ENCODE measurements at regions not wholly inside any gene's neighbourhood (a gene's known extent, or its start where the extent isn't known, plus 50 kb on each side); places are given as distances from the start of the nearest gene placed in this dataset.

- no peak for TF ChIP-seq CTCF (IDR thresholded peaks at IDR 0.05; ENCODE audit: control extremely low read depth, extremely low read depth)
These were observed 116.8 kb downstream of the TRIM36 start for GRCh38 chr5:115052948-115053347.

GRCh38 chr5:115050866-115051265 is 118.8 kb downstream of the TRIM36 start:
- no peaks in the 10 kb centered on the region for H3K4me1 ChIP-seq (ENCODE audit: control insufficient read depth in 5 of 5, insufficient read depth in 5 of 5, low read length in 5 of 5)
- no peaks in the 10 kb centered on the region for H3K27me3 ChIP-seq (ENCODE audit: control insufficient read depth in 3 of 3, insufficient read depth in 3 of 3, low read length in 2 of 3)
- H3K9me3 ChIP-seq (ENCODE audit: control insufficient read depth in 4 of 4, insufficient read depth in 3 of 4, low read length in 3 of 4): no peaks in the 10 kb centered on the region
- WGBS, 2 donors: 51 to 52% methylated on average over 3 of the region's 3 CpGs
- no peak overlapping the region for H3K27ac ChIP-seq (ENCODE audit: low read depth in 1 of 2, low read length in 1 of 2)
- no peak overlapping the region for H3K9ac ChIP-seq (ENCODE audit: insufficient read depth in 1 of 2, low read length in 2 of 2)
- H3K36me3 ChIP-seq (ENCODE audit: control insufficient read depth in 4 of 4, insufficient read depth in 4 of 4, low read length in 4 of 4): no peaks in the 10 kb centered on the region
- no peak for ATAC-seq (ENCODE audit: insufficient read depth, low FRiP score)
- no peak for DNase-seq
- no peak for TF ChIP-seq CTCF (IDR thresholded peaks at IDR 0.05; ENCODE audit: control extremely low read depth, extremely low read depth)
- H3K4me3 ChIP-seq: no peak overlapping the region

More at GRCh38 chr5:115052948-115053347, 116.8 kb downstream of the TRIM36 start:
- Histone ChIP-seq H3K9me3 (ENCODE audit: control insufficient read depth in 4 of 4, insufficient read depth in 3 of 4, low read length in 3 of 4) (no peaks in the 10 kb centered on the region), H3K4me3 (no peak overlapping the region), H3K27ac (ENCODE audit: low read depth in 1 of 2, low read length in 1 of 2) (no peak overlapping the region), H3K36me3 (ENCODE audit: control insufficient read depth in 4 of 4, insufficient read depth in 4 of 4, low read length in 4 of 4) (no peaks in the 10 kb centered on the region), H3K9ac (ENCODE audit: insufficient read depth in 1 of 2, low read length in 2 of 2) (no peak overlapping the region), H3K27me3 (ENCODE audit: control insufficient read depth in 3 of 3, insufficient read depth in 3 of 3, low read length in 2 of 3) (no peaks in the 10 kb centered on the region), H3K4me1 (ENCODE audit: control insufficient read depth in 5 of 5, insufficient read depth in 5 of 5, low read length in 5 of 5) (no peaks in the 10 kb centered on the region)
- ATAC-seq (ENCODE audit: insufficient read depth, low FRiP score) (no peak), DNase-seq (no peak)
- WGBS, 2 donors: 92% methylated on average over 2 of the region's 2 CpGs

GRCh38 chr5:115033861-115034260 is 135.8 kb downstream of the TRIM36 start:
- Histone ChIP-seq H3K9ac (ENCODE audit: insufficient read depth in 1 of 2, low read length in 2 of 2) (no peak overlapping the region), H3K9me3 (ENCODE audit: control insufficient read depth in 4 of 4, insufficient read depth in 3 of 4, low read length in 3 of 4) (peaks cover 0 to 6% (median 2%) of the 10 kb centered on the region in 4 donors), H3K27ac (ENCODE audit: low read depth in 1 of 2, low read length in 1 of 2) (no peak overlapping the region), H3K36me3 (ENCODE audit: control insufficient read depth in 4 of 4, insufficient read depth in 4 of 4, low read length in 4 of 4) (no peaks in the 10 kb centered on the region), H3K4me1 (ENCODE audit: control insufficient read depth in 5 of 5, insufficient read depth in 5 of 5, low read length in 5 of 5) (no peaks in the 10 kb centered on the region), H3K27me3 (ENCODE audit: control insufficient read depth in 3 of 3, insufficient read depth in 3 of 3, low read length in 2 of 3) (no peaks in the 10 kb centered on the region), H3K4me3 (no peak overlapping the region)
- peak in 1 of 3 donors; percentile 39 for DNase-seq
- TF ChIP-seq CTCF (IDR thresholded peaks at IDR 0.05; ENCODE audit: control extremely low read depth, extremely low read depth): no peak
- 62% methylated on average over 4 of the region's 4 CpGs for WGBS, 2 donors
- no peak for ATAC-seq (ENCODE audit: insufficient read depth, low FRiP score)

GRCh38 chr5:115028557-115028956 is 141.2 kb downstream of the TRIM36 start:
- DNase-seq (no peak), ATAC-seq (ENCODE audit: insufficient read depth, low FRiP score) (no peak)
- 56 to 60% methylated on average over 4 of the region's 4 CpGs for WGBS, 2 donors
- no peak overlapping the region for H3K27ac ChIP-seq (ENCODE audit: low read depth in 1 of 2, low read length in 1 of 2)
- peaks cover 0 to 3% (median 0%) of the 10 kb centered on the region in 4 donors for H3K9me3 ChIP-seq (ENCODE audit: control insufficient read depth in 4 of 4, insufficient read depth in 3 of 4, low read length in 3 of 4)
- no peak overlapping the region for H3K9ac ChIP-seq (ENCODE audit: insufficient read depth in 1 of 2, low read length in 2 of 2)
- H3K4me3 ChIP-seq: no peak overlapping the region
- no peaks in the 10 kb centered on the region for H3K4me1 ChIP-seq (ENCODE audit: control insufficient read depth in 5 of 5, insufficient read depth in 5 of 5, low read length in 5 of 5)
- no peaks in the 10 kb centered on the region for H3K27me3 ChIP-seq (ENCODE audit: control insufficient read depth in 3 of 3, insufficient read depth in 3 of 3, low read length in 2 of 3)
- no peak for TF ChIP-seq CTCF (IDR thresholded peaks at IDR 0.05; ENCODE audit: control extremely low read depth, extremely low read depth)
- no peaks in the 10 kb centered on the region for H3K36me3 ChIP-seq (ENCODE audit: control insufficient read depth in 4 of 4, insufficient read depth in 4 of 4, low read length in 4 of 4)

Measured in lung (tissue), 11 donors.